ENCODE measurements at regions not wholly inside any gene's neighbourhood (a gene's known extent, or its start where the extent isn't known, plus 50 kb on each side); places are given as distances from the start of the nearest gene placed in this dataset.
"Not testable (repeated sequence)": the region's sequence is repeated elsewhere in the genome, so short reads cannot be mapped to it uniquely, and the experiment has no call there.

DNA sequence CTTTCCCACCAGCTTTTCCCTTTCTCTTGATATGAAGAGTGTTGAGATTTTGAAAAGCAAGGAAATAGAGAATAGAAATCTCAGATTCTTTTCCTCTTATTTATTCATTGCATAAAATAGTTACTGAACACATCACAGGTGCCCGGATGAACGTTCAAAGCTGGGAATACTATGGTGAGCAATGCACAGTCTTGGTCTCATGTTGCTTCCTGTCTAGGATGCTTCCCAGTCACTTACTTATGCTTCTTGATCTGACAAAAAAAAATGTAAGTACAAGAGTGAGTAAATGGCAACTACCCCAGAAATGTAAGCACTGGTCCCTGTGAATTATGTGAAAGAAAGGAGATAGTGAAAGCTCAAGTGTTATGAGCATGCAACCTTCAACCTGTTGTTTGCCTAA, 153.5 kb upstream of the S1PR3 start:
- Histone ChIP-seq H3K9ac (ENCODE audit: insufficient read depth, low read length, poor library complexity, severe bottlenecking) (no peak overlapping the region), H3K27ac (ENCODE audit: low read depth in 1 of 2, low read length in 2 of 2) (no peak overlapping the region), H2AFZ (ENCODE audit: insufficient read depth, low read depth, low read length, poor library complexity, severe bottlenecking) (no peak overlapping the region), H3K27me3 (ENCODE audit: control insufficient read depth in 2 of 2, insufficient read depth in 2 of 2, low read length in 2 of 2) (peaks cover 70 to 92% of the 10 kb centered on the region in 2 donors), H3K4me2 (replicated peaks; ENCODE audit: extremely low read depth, low read length, poor library complexity, severe bottlenecking) (no peak overlapping the region), H3K79me2 (ENCODE audit: insufficient read depth, low read length) (no peaks in the 10 kb centered on the region), H3K4me1 (ENCODE audit: control insufficient read depth in 1 of 2, insufficient read depth in 2 of 2, low read length in 2 of 2) (peaks cover 9 to 13% of the 10 kb centered on the region in 2 donors), H4K20me1 (ENCODE audit: insufficient read depth, low read length) (no peaks in the 10 kb centered on the region), H3K36me3 (replicated peaks in 1 of 2; ENCODE audit: control insufficient read depth in 1 of 2, insufficient read depth in 2 of 2, low read length in 2 of 2) (no peaks in the 10 kb centered on the region), H3K4me3 (replicated peaks in 1 of 3; ENCODE audit: low read depth in 2 of 3, low read length in 3 of 3) (no peak overlapping the region), H3K9me3 (replicated peaks in 1 of 2; ENCODE audit: control insufficient read depth in 1 of 2, insufficient read depth in 1 of 2, low read length in 2 of 2) (peaks cover 6 to 9% of the 10 kb centered on the region in 2 donors)
- H3K36me3 Mint-ChIP-seq, result peaks cover 0 to 5% of the 10 kb centered on the region in 2 donors
- TF ChIP-seq, protein P1, sequence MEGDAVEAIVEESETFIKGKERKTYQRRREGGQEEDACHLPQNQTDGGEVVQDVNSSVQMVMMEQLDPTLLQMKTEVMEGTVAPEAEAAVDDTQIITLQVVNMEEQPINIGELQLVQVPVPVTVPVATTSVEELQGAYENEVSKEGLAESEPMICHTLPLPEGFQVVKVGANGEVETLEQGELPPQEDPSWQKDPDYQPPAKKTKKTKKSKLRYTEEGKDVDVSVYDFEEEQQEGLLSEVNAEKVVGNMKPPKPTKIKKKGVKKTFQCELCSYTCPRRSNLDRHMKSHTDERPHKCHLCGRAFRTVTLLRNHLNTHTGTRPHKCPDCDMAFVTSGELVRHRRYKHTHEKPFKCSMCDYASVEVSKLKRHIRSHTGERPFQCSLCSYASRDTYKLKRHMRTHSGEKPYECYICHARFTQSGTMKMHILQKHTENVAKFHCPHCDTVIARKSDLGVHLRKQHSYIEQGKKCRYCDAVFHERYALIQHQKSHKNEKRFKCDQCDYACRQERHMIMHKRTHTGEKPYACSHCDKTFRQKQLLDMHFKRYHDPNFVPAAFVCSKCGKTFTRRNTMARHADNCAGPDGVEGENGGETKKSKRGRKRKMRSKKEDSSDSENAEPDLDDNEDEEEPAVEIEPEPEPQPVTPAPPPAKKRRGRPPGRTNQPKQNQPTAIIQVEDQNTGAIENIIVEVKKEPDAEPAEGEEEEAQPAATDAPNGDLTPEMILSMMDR (IDR thresholded peaks at IDR 0.05), result no peak
- H3K9me3 Mint-ChIP-seq, result peaks cover 0 to 21% (median 12%) of the 10 kb centered on the region in 7 donors
- H3K27me3 Mint-ChIP-seq (ENCODE audit: low read depth in 3 of 3), result peaks cover 77 to 82% (median 79%) of the 10 kb centered on the region in 3 donors
- DNase-seq, result no peak
- peaks cover 12% of the 10 kb centered on the region for H3K4me1 Mint-ChIP-seq
- no CpG with 5 or more reads among the region's 2 CpGs for WGBS (ENCODE audit: insufficient coverage)
- intact Hi-C loops (cut with micrococcal nuclease), result loop anchor here in 1 of 2 donors (10.0 kb wide), 1 partner anchor 57 kb away; no protein-coding TSS in a partner anchor
- peak overlapping the region in 1 of 2 donors; percentile 71 for H3K4me3 Mint-ChIP-seq
- H3K27ac Mint-ChIP-seq, result no peak overlapping the region

DNA sequence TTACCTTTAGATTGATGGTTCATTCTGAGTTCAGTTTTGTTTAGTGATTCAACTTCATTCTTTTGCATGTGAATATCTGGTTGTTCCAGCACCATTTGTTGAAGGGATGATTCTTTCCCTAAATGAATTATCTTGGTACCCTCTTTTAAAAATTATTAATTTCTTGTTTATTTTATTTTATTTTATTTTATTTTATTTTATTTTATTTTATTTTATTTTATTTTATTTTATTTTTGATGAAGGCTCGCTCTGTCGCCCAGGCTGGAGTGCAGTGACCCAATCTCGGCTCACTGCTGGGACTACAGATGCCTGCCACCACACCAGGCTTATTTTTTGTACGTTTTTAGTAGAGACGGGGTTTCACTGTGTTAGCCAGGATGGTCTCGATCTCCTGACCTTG, 141.4 kb upstream of the S1PR3 start:
- H3K27ac ChIP-seq (ENCODE audit: low read depth in 1 of 2, low read length in 2 of 2); H3K36me3 ChIP-seq (replicated peaks in 1 of 2; ENCODE audit: control insufficient read depth in 1 of 2, insufficient read depth in 2 of 2, low read length in 2 of 2); H3K9ac ChIP-seq (ENCODE audit: insufficient read depth, low read length, poor library complexity, severe bottlenecking); H3K4me1 Mint-ChIP-seq; intact Hi-C loops (cut with micrococcal nuclease); H3K4me1 ChIP-seq (ENCODE audit: control insufficient read depth in 1 of 2, insufficient read depth in 2 of 2, low read length in 2 of 2); H3K79me2 ChIP-seq (ENCODE audit: insufficient read depth, low read length); H3K4me3 ChIP-seq (replicated peaks in 1 of 3; ENCODE audit: low read depth in 2 of 3, low read length in 3 of 3); H3K36me3 Mint-ChIP-seq; H3K27ac Mint-ChIP-seq; H4K20me1 ChIP-seq (ENCODE audit: insufficient read depth, low read length); H3K4me2 ChIP-seq (replicated peaks; ENCODE audit: extremely low read depth, low read length, poor library complexity, severe bottlenecking); H2AFZ ChIP-seq (ENCODE audit: insufficient read depth, low read depth, low read length, poor library complexity, severe bottlenecking); DNase-seq: not testable (repeated sequence)
- Mint-ChIP-seq H3K27me3 (ENCODE audit: low read depth in 3 of 3) (peaks cover 24 to 62% (median 51%) of the 10 kb centered on the region in 3 donors), H3K9me3 (peaks cover 11 to 30% (median 25%) of the 10 kb centered on the region in 7 donors), H3K4me3 (peak overlapping the region in 1 of 2 donors; percentile 21)
- peaks cover 10 to 16% of the 10 kb centered on the region in 2 donors for H3K9me3 ChIP-seq (replicated peaks in 1 of 2; ENCODE audit: control insufficient read depth in 1 of 2, insufficient read depth in 1 of 2, low read length in 2 of 2)
- WGBS (ENCODE audit: insufficient coverage), result 94% methylated on average over 3 of the region's 6 CpGs
- peaks cover 20 to 87% of the 10 kb centered on the region in 2 donors for H3K27me3 ChIP-seq (ENCODE audit: control insufficient read depth in 2 of 2, insufficient read depth in 2 of 2, low read length in 2 of 2)

Measured in CD14-positive monocyte (primary cell).